ENCODE measurements at regions not wholly inside any gene's neighbourhood (a gene's known extent, or its start where the extent isn't known, plus 50 kb on each side); places are given as distances from the start of the nearest gene placed in this dataset.
"Not testable (repeated sequence)": the region's sequence is repeated elsewhere in the genome, so short reads cannot be mapped to it uniquely, and the experiment has no call there.

DNA sequence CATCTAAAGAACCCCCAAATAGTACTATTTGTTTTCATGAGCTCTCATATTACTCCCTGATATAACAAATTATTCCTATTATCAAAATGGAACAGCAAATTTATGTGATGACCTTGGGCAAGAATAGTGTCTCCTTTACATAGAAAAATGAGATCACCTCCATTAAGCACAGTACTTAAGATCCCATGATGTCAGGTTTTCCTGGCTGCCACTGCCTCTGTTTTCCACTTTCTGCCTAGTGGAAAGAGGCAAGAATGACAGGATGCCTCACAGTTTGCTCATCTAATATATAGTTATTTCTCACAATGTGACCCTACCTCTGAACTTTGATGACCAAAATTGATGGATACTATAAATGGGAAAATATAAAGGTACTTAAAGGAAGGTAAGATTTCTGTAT is 260.1 kb upstream of the SGK1 start:
- no peaks in the 10 kb centered on the region for H3K36me3 ChIP-seq
- no peaks in the 10 kb centered on the region for H3K9me3 ChIP-seq
- H3K4me1 ChIP-seq: no peaks in the 10 kb centered on the region
- intact Hi-C loops (cut with DNase I): no loop called here
- no peak for DNase-seq
- H3K27ac ChIP-seq: no peak overlapping the region
- H3K4me3 ChIP-seq: no peak overlapping the region
- no peaks in the 10 kb centered on the region for H3K27me3 ChIP-seq
- TF ChIP-seq EP300 (IDR thresholded peaks at IDR 0.05) (no peak), POLR2A (IDR thresholded peaks at IDR 0.05) (no peak), POLR2AphosphoS5 (IDR thresholded peaks at IDR 0.05) (no peak)
- TF ChIP-seq, protein P1, sequence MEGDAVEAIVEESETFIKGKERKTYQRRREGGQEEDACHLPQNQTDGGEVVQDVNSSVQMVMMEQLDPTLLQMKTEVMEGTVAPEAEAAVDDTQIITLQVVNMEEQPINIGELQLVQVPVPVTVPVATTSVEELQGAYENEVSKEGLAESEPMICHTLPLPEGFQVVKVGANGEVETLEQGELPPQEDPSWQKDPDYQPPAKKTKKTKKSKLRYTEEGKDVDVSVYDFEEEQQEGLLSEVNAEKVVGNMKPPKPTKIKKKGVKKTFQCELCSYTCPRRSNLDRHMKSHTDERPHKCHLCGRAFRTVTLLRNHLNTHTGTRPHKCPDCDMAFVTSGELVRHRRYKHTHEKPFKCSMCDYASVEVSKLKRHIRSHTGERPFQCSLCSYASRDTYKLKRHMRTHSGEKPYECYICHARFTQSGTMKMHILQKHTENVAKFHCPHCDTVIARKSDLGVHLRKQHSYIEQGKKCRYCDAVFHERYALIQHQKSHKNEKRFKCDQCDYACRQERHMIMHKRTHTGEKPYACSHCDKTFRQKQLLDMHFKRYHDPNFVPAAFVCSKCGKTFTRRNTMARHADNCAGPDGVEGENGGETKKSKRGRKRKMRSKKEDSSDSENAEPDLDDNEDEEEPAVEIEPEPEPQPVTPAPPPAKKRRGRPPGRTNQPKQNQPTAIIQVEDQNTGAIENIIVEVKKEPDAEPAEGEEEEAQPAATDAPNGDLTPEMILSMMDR (IDR thresholded peaks at IDR 0.05): no peak

DNA sequence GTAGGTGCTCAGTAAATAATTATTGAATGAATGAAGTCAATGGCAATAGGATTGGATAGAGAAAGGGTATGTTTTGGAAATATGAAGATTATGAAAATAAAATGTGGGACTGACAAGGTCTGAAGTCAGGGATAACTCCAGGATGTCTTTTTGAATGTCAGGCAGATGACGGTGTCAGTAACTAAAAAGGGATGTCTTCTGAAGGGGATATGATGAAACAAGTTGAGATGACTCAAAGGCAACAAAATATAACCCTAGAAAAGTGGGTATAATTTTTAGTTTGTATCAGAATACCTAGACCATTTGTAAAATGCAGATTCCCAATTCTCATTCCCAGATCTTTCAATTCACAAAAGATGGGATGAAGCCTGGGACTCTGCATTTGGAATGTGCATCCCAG is 257.3 kb upstream of the SGK1 start:
- intact Hi-C loops (cut with DNase I): no loop called here
- DNase-seq: no peak
- Histone ChIP-seq H3K36me3 (no peaks in the 10 kb centered on the region), H3K9me3 (no peaks in the 10 kb centered on the region), H3K27me3 (no peaks in the 10 kb centered on the region), H3K4me1 (no peaks in the 10 kb centered on the region), H3K27ac (no peak overlapping the region), H3K4me3 (no peak overlapping the region)
- WGBS, 2 donors: 1 to 53% methylated on average over 1 of the region's 1 CpG
- no peak for TF ChIP-seq EP300 (IDR thresholded peaks at IDR 0.05)
- no peak for TF ChIP-seq POLR2A (IDR thresholded peaks at IDR 0.05)
- TF ChIP-seq POLR2AphosphoS5 (IDR thresholded peaks at IDR 0.05): no peak
- TF ChIP-seq, protein P1 (IDR thresholded peaks at IDR 0.05): no peak

DNA sequence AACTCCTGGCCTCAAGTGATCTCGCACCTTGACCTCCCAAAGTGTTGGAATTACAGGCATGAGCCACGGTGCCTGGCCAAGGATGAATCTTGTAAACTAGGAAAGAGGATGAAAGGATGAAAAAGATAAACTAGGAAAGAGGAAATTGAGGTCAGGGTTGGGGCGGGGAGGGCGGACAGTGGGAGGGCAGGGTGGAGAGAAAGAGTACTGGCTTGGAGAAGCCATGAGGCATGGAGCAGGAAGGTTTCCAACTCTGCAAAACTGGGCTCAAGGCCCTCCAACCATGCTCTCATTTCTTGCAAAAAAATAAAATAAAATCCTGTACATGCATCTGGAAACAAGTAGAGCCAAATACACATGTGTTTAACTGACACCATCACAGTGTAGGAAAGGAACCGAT is 256.6 kb upstream of the SGK1 start:
- Histone ChIP-seq H3K4me3 (no peak overlapping the region), H3K4me1 (no peaks in the 10 kb centered on the region), H3K27me3 (no peaks in the 10 kb centered on the region), H3K36me3 (no peaks in the 10 kb centered on the region), H3K27ac (no peak overlapping the region), H3K9me3 (no peaks in the 10 kb centered on the region)
- no peak for DNase-seq
- 75 to 89% methylated on average over 5 of the region's 5 CpGs for WGBS, 2 donors
- TF ChIP-seq, protein P1 (IDR thresholded peaks at IDR 0.05): no peak
- no peak for TF ChIP-seq POLR2AphosphoS5 (IDR thresholded peaks at IDR 0.05)
- no peak for TF ChIP-seq POLR2A (IDR thresholded peaks at IDR 0.05)
- TF ChIP-seq EP300 (IDR thresholded peaks at IDR 0.05): no peak
- intact Hi-C loops (cut with DNase I): no loop called here

DNA sequence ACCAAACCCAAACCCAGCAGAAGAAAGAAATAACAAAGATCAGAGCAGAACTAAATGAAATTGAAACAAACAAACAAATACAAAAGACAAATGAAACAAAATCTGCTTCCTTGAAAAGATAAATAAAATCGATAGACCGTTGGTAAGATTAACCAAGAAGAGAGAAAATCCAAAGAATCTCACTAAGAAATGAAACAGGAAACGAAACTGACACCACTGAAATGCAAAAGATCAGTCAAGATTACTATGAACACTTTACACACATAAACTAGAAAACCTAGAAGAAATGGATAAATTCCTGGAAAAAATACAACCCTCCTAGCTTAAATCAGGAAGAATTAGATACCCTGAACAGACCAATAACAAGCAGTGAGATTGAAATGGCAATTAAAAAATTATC is 252.1 kb upstream of the SGK1 start:
- intact Hi-C loops (cut with DNase I); H3K36me3 ChIP-seq; H3K27me3 ChIP-seq; H3K27ac ChIP-seq; H3K9me3 ChIP-seq; H3K4me1 ChIP-seq; DNase-seq; H3K4me3 ChIP-seq: not testable (repeated sequence)
- WGBS, 2 donors: 64 to 86% methylated on average over 3 of the region's 3 CpGs

DNA sequence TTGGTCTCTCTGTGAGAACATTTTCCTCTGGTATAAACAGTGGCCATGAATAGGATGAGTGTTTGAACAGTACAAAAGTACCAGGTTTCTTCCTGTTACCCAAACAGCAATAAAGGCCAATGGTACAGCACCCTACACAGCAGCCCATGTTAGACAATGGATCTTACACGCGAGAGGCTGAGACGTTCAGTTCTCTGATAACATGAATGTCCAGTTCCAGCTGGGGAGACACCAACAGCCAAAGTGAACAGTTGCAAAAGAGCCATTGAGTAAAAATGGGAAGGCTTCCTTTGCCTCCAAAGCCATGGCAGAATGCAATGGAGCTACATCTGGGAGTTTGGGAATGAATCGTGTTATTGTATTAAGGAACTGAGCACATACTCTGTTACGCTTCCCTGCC is 246.8 kb upstream of the SGK1 start:
- Histone ChIP-seq H3K4me1 (no peaks in the 10 kb centered on the region), H3K27me3 (no peaks in the 10 kb centered on the region), H3K4me3 (no peak overlapping the region), H3K27ac (no peak overlapping the region), H3K36me3 (no peaks in the 10 kb centered on the region), H3K9me3 (no peaks in the 10 kb centered on the region)
- intact Hi-C loops (cut with DNase I): no loop called here
- WGBS, 2 donors: 44 to 78% methylated on average over 5 of the region's 5 CpGs
- DNase-seq: no peak
- no peak for TF ChIP-seq POLR2AphosphoS5 (IDR thresholded peaks at IDR 0.05)
- no peak for TF ChIP-seq EP300 (IDR thresholded peaks at IDR 0.05)
- TF ChIP-seq, protein P1 (IDR thresholded peaks at IDR 0.05): no peak
- no peak for TF ChIP-seq POLR2A (IDR thresholded peaks at IDR 0.05)
